ENCODE measurements at regions not wholly inside any gene's neighbourhood (a gene's known extent, or its start where the extent isn't known, plus 50 kb on each side); places are given as distances from the start of the nearest gene placed in this dataset.

DNA sequence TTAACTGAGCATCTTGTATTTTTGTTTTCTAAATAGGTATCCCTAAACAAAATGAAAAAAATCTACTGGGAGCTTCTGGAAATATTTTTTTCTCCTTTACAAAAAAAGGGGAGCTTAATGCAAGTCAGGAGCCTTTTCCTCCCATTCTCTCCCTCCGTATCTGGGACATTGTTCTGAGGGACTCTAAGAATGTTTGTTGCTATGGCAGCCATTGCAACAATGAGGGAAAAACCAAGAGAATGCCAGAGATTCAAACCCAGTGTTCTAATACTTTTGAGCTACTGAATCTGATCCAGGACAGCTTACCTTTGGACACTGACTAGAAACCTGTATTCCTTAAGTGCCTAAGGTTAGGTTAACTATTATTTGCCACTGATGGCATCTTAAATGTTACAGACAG is 485.7 kb upstream of the HS3ST1 start:
- H3K4me3 ChIP-seq (replicated peaks in 1 of 2; ENCODE audit: low read depth in 1 of 2, low read length in 2 of 2), result no peak overlapping the region
- BruUV-seq (replicated peaks), result no TSS peak
- H3K9me3 ChIP-seq (ENCODE audit: control insufficient read depth in 1 of 2, insufficient read depth in 1 of 2, low read depth in 1 of 2, low read length in 2 of 2), result no peaks in the 10 kb centered on the region
- no peak overlapping the region for H3K4me2 ChIP-seq (ENCODE audit: low read length)
- H3K27me3 ChIP-seq (ENCODE audit: insufficient read depth, low read length), result no peaks in the 10 kb centered on the region
- intact Hi-C loops (cut with micrococcal nuclease), result no loop called here
- ATAC-seq (no peak), DNase-seq (ENCODE audit: low read depth, low spot score) (no peak)
- H3K9ac ChIP-seq (ENCODE audit: low read length), result no peak overlapping the region
- TF ChIP-seq ZFX (IDR thresholded peaks at IDR 0.05) (no peak), POLR2A (IDR thresholded peaks at IDR 0.05; ENCODE audit: borderline replicate concordance, extremely low read depth, insufficient read depth, insufficient read length) (no peak), CBX3 (IDR thresholded peaks at IDR 0.05; ENCODE audit: low read depth) (no peak), TCF7L2 (IDR thresholded peaks at IDR 0.05; ENCODE audit: borderline replicate concordance, extremely low read depth, insufficient read depth, insufficient read length) (no peak), CEBPB (IDR thresholded peaks at IDR 0.05; ENCODE audit: low read depth) (no peak), EZH2phosphoT487 (IDR thresholded peaks at IDR 0.05; ENCODE audit: borderline replicate concordance) (no peak), SIN3A (IDR thresholded peaks at IDR 0.05; ENCODE audit: low read depth) (no peak), SP1 (IDR thresholded peaks at IDR 0.05; ENCODE audit: low read depth) (no peak), SRF (IDR thresholded peaks at IDR 0.05; ENCODE audit: low read depth) (no peak), POLR2AphosphoS5 (IDR thresholded peaks at IDR 0.05; ENCODE audit: low read depth, low read length) (no peak), JUND (IDR thresholded peaks at IDR 0.05) (no peak), RAD21 (IDR thresholded peaks at IDR 0.05; ENCODE audit: low read depth) (no peak), FOSL1 (IDR thresholded peaks at IDR 0.05; ENCODE audit: low read depth) (no peak), YY1 (IDR thresholded peaks at IDR 0.05; ENCODE audit: extremely low read depth, insufficient replicate concordance, low read depth, low read length) (no peak)
- TF ChIP-seq, protein P1, sequence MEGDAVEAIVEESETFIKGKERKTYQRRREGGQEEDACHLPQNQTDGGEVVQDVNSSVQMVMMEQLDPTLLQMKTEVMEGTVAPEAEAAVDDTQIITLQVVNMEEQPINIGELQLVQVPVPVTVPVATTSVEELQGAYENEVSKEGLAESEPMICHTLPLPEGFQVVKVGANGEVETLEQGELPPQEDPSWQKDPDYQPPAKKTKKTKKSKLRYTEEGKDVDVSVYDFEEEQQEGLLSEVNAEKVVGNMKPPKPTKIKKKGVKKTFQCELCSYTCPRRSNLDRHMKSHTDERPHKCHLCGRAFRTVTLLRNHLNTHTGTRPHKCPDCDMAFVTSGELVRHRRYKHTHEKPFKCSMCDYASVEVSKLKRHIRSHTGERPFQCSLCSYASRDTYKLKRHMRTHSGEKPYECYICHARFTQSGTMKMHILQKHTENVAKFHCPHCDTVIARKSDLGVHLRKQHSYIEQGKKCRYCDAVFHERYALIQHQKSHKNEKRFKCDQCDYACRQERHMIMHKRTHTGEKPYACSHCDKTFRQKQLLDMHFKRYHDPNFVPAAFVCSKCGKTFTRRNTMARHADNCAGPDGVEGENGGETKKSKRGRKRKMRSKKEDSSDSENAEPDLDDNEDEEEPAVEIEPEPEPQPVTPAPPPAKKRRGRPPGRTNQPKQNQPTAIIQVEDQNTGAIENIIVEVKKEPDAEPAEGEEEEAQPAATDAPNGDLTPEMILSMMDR (IDR thresholded peaks at IDR 0.05 in 2 of 3, conservative IDR thresholded peaks at IDR 0.05 in 1 of 3; ENCODE audit: borderline replicate concordance in 1 of 3, insufficient read depth in 1 of 3, low read depth in 2 of 3, low read length in 2 of 3), result no peak
- TF ChIP-seq, protein P2, sequence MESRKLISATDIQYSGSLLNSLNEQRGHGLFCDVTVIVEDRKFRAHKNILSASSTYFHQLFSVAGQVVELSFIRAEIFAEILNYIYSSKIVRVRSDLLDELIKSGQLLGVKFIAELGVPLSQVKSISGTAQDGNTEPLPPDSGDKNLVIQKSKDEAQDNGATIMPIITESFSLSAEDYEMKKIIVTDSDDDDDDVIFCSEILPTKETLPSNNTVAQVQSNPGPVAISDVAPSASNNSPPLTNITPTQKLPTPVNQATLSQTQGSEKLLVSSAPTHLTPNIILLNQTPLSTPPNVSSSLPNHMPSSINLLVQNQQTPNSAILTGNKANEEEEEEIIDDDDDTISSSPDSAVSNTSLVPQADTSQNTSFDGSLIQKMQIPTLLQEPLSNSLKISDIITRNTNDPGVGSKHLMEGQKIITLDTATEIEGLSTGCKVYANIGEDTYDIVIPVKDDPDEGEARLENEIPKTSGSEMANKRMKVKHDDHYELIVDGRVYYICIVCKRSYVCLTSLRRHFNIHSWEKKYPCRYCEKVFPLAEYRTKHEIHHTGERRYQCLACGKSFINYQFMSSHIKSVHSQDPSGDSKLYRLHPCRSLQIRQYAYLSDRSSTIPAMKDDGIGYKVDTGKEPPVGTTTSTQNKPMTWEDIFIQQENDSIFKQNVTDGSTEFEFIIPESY (IDR thresholded peaks at IDR 0.05; ENCODE audit: extremely low read depth, insufficient replicate concordance, low read length), result no peak
- TF ChIP-seq, protein P3, sequence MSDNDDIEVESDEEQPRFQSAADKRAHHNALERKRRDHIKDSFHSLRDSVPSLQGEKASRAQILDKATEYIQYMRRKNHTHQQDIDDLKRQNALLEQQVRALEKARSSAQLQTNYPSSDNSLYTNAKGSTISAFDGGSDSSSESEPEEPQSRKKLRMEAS (IDR thresholded peaks at IDR 0.05), result no peak
- TF ChIP-seq, protein P4, sequence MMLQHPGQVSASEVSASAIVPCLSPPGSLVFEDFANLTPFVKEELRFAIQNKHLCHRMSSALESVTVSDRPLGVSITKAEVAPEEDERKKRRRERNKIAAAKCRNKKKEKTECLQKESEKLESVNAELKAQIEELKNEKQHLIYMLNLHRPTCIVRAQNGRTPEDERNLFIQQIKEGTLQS (IDR thresholded peaks at IDR 0.05), result no peak
- H3K4me1 ChIP-seq (ENCODE audit: control insufficient read depth in 1 of 2, insufficient read depth in 2 of 2, low read length in 2 of 2), result peaks cover 0 to 13% of the 10 kb centered on the region in 2 experiments; a peak in 2 of 4 replicates
- no peak overlapping the region for H2AFZ ChIP-seq (ENCODE audit: low read depth, low read length, poor library complexity, severe bottlenecking)
- H4K20me1 ChIP-seq (ENCODE audit: insufficient read depth), result no peaks in the 10 kb centered on the region
- ChIA-PET CTCF (no interaction called here), RAD21 (ENCODE audit: low non-redundant PET in 1 of 2, low total read pairs in 2 of 2, uncharacterized antibody in 2 of 2, unreplicated experiment in 2 of 2) (no interaction called here), POLR2A (no interaction called here)
- H3K79me2 ChIP-seq (ENCODE audit: insufficient read depth, low read length), result no peaks in the 10 kb centered on the region
- no peaks in the 10 kb centered on the region; the same call in 1 of the 2 replicates for H3K9me2 ChIP-seq (ENCODE audit: insufficient read depth)
- no peak overlapping the region for H3K27ac ChIP-seq (ENCODE audit: low read depth, low read length)
- no peaks in the 10 kb centered on the region for H3K36me3 ChIP-seq (ENCODE audit: control insufficient read depth in 1 of 2, insufficient read depth in 2 of 2, low read length in 2 of 2)
